HEK293 (cell line): ENCODE measurements at regions not wholly inside any gene's neighbourhood (a gene's known extent, or its start where the extent isn't known, plus 50 kb on each side); places are given as distances from the start of the nearest gene placed in this dataset.

Source experiments
- CTCF ChIP-seq: fragments of 450-650 bp; formaldehyde crosslinking; IDR thresholded peaks from 2 replicates; pipeline ENCODE4 v1.5.1; 2016; ENCODE audit warnings: missing biosample characterization, missing genetic modification characterization
- KLF16 ChIP-seq: fragments of 450-650 bp; formaldehyde crosslinking; IDR thresholded peaks from 2 replicates; pipeline ENCODE4 v1.5.1; 2017; ENCODE audit warnings: missing biosample characterization, missing genetic modification characterization
- PRDM2 ChIP-seq: fragments of 450-650 bp; formaldehyde crosslinking; IDR thresholded peaks from 2 replicates; pipeline ENCODE4 v1.5.1; 2016; ENCODE audit warnings: missing biosample characterization, missing genetic modification characterization, borderline replicate concordance
- REST ChIP-seq: fragments of 450-650 bp; formaldehyde crosslinking; IDR thresholded peaks from 2 replicates; pipeline ENCODE4 v1.5.1; 2016; ENCODE audit warnings: missing biosample characterization, missing genetic modification characterization
- SETDB1 ChIP-seq: IDR thresholded peaks from one replicate; pipeline ENCODE4 v1.6.1; 2017; ENCODE audit warnings: mild to moderate bottlenecking, low read length, moderate library complexity, mixed read lengths; ENCODE audit not compliant: insufficient read length
- TCF7L2 ChIP-seq: IDR thresholded peaks from 2 replicates; pipeline ENCODE4 v1.6.1; 2011; ENCODE audit warnings: low read depth, mild to moderate bottlenecking, inconsistent platforms, low read length, moderate library complexity, borderline replicate concordance
- YY1 ChIP-seq: fragments of 450-650 bp; formaldehyde crosslinking; IDR thresholded peaks from 2 replicates; pipeline ENCODE4 v1.5.1; 2018; ENCODE audit warnings: missing biosample characterization, missing genetic modification characterization
- ZBTB11 ChIP-seq: fragments of 450-650 bp; formaldehyde crosslinking; conservative IDR thresholded peaks from 2 replicates; pipeline ENCODE4 v1.5.1; 2016; ENCODE audit warnings: low read depth, missing biosample characterization, missing genetic modification characterization
- ZNF140 ChIP-seq: fragments of 450-650 bp; formaldehyde crosslinking; IDR thresholded peaks from 2 replicates; pipeline ENCODE4 v1.5.1; 2016; ENCODE audit warnings: missing biosample characterization, missing genetic modification characterization
- ZNF175 ChIP-seq: fragments of 450-650 bp; formaldehyde crosslinking; IDR thresholded peaks from 2 replicates; pipeline ENCODE4 v1.5.1; 2016; ENCODE audit warnings: missing biosample characterization, missing genetic modification characterization
- ZNF239 ChIP-seq: fragments of 450-650 bp; formaldehyde crosslinking; IDR thresholded peaks from 2 replicates; pipeline ENCODE4 v1.5.1; 2016; ENCODE audit warnings: missing biosample characterization, missing genetic modification characterization

GRCh38 chr14:71287567-71287966 lies 380.3 kb downstream of the PCNX1 start:
- TF ChIP-seq CTCF = no peak
- TF ChIP-seq ZNF175 = no peak
- TF ChIP-seq PRDM2 = no peak
- TF ChIP-seq KLF16 (tag by site-specific recombination) = no peak
- TF ChIP-seq ZNF239 (tag by site-specific recombination) = no peak
- TF ChIP-seq TCF7L2 = no peak
- no peak for TF ChIP-seq ZNF140 (tag by site-specific recombination)
- TF ChIP-seq REST = no peak
- TF ChIP-seq YY1 (tag by site-specific recombination) = no peak
- TF ChIP-seq ZBTB11 (tag by site-specific recombination) = no peak
- TF ChIP-seq SETDB1 = no peak
